ENCODE measurements at regions not wholly inside any gene's neighbourhood (a gene's known extent, or its start where the extent isn't known, plus 50 kb on each side); places are given as distances from the start of the nearest gene placed in this dataset.

- intact Hi-C loops (cut with micrococcal nuclease; ENCODE audit: unreplicated experiment) (no loop called here), in situ Hi-C loops (cut with MboI) (no loop called here)
- BruUV-seq (replicated peaks), result no TSS peak
- DNase-seq (ENCODE audit: low read depth, low spot score), result no peak
- H3K79me2 ChIP-seq (ENCODE audit: control insufficient read depth, insufficient read depth, low read length), result no peaks in the 10 kb centered on the region
- ChIA-PET POLR2A (no interaction called here), RAD21 (ENCODE audit: unreplicated experiment) (interaction anchor here (0.6 kb wide), 1 partner anchor 60 kb away, joined by 3 read pairs; no protein-coding TSS in a partner anchor), CTCF (no interaction called here), SMC1A (ENCODE audit: uncharacterized antibody, unreplicated experiment) (no interaction called here)
- H3K36me3 ChIP-seq (ENCODE audit: control insufficient read depth in 2 of 2, insufficient read depth in 2 of 2, low read length in 1 of 2), result no peaks in the 10 kb centered on the region
- TF ChIP-seq SIX5 (IDR thresholded peaks at IDR 0.05; ENCODE audit: low read depth, low read length, severe bottlenecking) (no peak), CHD2 (IDR thresholded peaks at IDR 0.05; ENCODE audit: borderline replicate concordance, low read depth, low read length) (no peak), SREBF2 (IDR thresholded peaks at IDR 0.05; ENCODE audit: low read length) (no peak), HDAC6 (IDR thresholded peaks at IDR 0.05; ENCODE audit: unreplicated experiment) (no peak), PAX5 (IDR thresholded peaks at IDR 0.05; ENCODE audit: borderline replicate concordance, low read depth, low read length) (no peak), BCL3 (IDR thresholded peaks at IDR 0.05; ENCODE audit: borderline replicate concordance, insufficient read depth, low read depth, low read length, poor library complexity, severe bottlenecking) (no peak), SPI1 (IDR thresholded peaks at IDR 0.05; ENCODE audit: borderline replicate concordance, insufficient read depth, low read depth, low read length) (no peak), RELA (IDR thresholded peaks at IDR 0.05; ENCODE audit: borderline replicate concordance, partially characterized antibody) (no peak), IKZF2 (IDR thresholded peaks at IDR 0.05) (no peak), TCF12 (IDR thresholded peaks at IDR 0.05; ENCODE audit: low read depth, low read length) (no peak), RFX5 (IDR thresholded peaks at IDR 0.05; ENCODE audit: low read depth, low read length) (no peak), ATF3 (IDR thresholded peaks at IDR 0.05; ENCODE audit: borderline replicate concordance, extremely low read depth, low read depth, low read length) (no peak), BCL11A (IDR thresholded peaks at IDR 0.05; ENCODE audit: low read depth, low read length) (no peak), MEF2A (IDR thresholded peaks at IDR 0.05; ENCODE audit: insufficient read depth, low read depth, low read length) (no peak), EGR1 (IDR thresholded peaks at IDR 0.05; ENCODE audit: borderline replicate concordance in 1 of 2, low read depth in 2 of 2, low read length in 2 of 2) (no peak), STAT1 (conservative IDR thresholded peaks at IDR 0.05) (no peak), RAD51 (IDR thresholded peaks at IDR 0.05) (no peak), BMI1 (IDR thresholded peaks at IDR 0.05; ENCODE audit: borderline replicate concordance) (no peak), POLR2A (IDR thresholded peaks at IDR 0.05; ENCODE audit: low read depth, low read length) (no peak), SUZ12 (IDR thresholded peaks at IDR 0.05; ENCODE audit: unreplicated experiment) (no peak)
- H4K20me1 ChIP-seq (ENCODE audit: control insufficient read depth, insufficient read depth), result no peaks in the 10 kb centered on the region
- no peak overlapping the region for H3K27ac ChIP-seq (ENCODE audit: control insufficient read depth, insufficient read depth)
- H3K4me2 ChIP-seq (ENCODE audit: control insufficient read depth, insufficient read depth), result no peak overlapping the region
- H3K27me3 ChIP-seq (replicated peaks in 1 of 2; ENCODE audit: control insufficient read depth in 2 of 2, insufficient read depth in 2 of 2, low read length in 1 of 2), result no peaks in the 10 kb centered on the region
- WGBS (ENCODE audit: insufficient coverage, insufficient replicate concordance, low lambda C conversion rate, missing lambda C conversion rate), result 75% methylated on average over 16 of the region's 16 CpGs
- H3K9ac ChIP-seq (ENCODE audit: control insufficient read depth, insufficient read depth, low read length), result no peak overlapping the region
- ATAC-seq, result no peak
- FAIRE-seq, result no peak
- H3K4me3 ChIP-seq, result no peak overlapping the region
- no peak overlapping the region for H2AFZ ChIP-seq (ENCODE audit: control insufficient read depth, low read depth, low read length)
- H3K9me3 ChIP-seq (replicated peaks; ENCODE audit: control insufficient read depth, insufficient read depth, low read length), result no peaks in the 10 kb centered on the region
- H3K4me1 ChIP-seq (ENCODE audit: control insufficient read depth, insufficient read depth, low read length), result peaks cover 25% of the 10 kb centered on the region
Measured at GRCh38 chr16:50458667-50459495, 89.3 kb upstream of the NKD1 start.
